22Rv1 (cell line): ENCODE measurements at regions not wholly inside any gene's neighbourhood (a gene's known extent, or its start where the extent isn't known, plus 50 kb on each side); places are given as distances from the start of the nearest gene placed in this dataset.

ENCODE experiments used
- CTCF ChIP-seq: fragments of 450-650 bp; IDR thresholded peaks from 2 replicates; pipeline ENCODE4 v1.5.1; 2017; ENCODE audit warnings: mild to moderate bottlenecking
- ZFX ChIP-seq: fragments of 450-650 bp; IDR thresholded peaks from 2 replicates; pipeline ENCODE4 v1.6.1; 2017; ENCODE audit warnings: antibody characterized with exemption, borderline replicate concordance

GRCh38 chr2:118604371-118604770, 243.1 kb downstream of the EN1 start:
- TF ChIP-seq CTCF (no peak), ZFX (no peak)
